HFF-Myc (cell line): ENCODE measurements at regions not wholly inside any gene's neighbourhood (a gene's known extent, or its start where the extent isn't known, plus 50 kb on each side); places are given as distances from the start of the nearest gene placed in this dataset.

Source experiments
- DNase-seq: peaks from one replicate; pipeline ENCODE4 v3.0.0-alpha.2; 2011; ENCODE audit warnings: low read depth; ENCODE audit errors: extremely low read depth
- H3K4me3 ChIP-seq: replicated peaks from 2 replicates; pipeline ENCODE4 v1.5.1; 2011; ENCODE audit warnings: low read depth, mild to moderate bottlenecking, control low read depth, low read length
- CTCF ChIP-seq: IDR thresholded peaks from 2 replicates; pipeline ENCODE4 v1.5.1; 2012; ENCODE audit warnings: mild to moderate bottlenecking, low read depth, low read length, control low read depth; ENCODE audit errors: missing control alignments

DNA sequence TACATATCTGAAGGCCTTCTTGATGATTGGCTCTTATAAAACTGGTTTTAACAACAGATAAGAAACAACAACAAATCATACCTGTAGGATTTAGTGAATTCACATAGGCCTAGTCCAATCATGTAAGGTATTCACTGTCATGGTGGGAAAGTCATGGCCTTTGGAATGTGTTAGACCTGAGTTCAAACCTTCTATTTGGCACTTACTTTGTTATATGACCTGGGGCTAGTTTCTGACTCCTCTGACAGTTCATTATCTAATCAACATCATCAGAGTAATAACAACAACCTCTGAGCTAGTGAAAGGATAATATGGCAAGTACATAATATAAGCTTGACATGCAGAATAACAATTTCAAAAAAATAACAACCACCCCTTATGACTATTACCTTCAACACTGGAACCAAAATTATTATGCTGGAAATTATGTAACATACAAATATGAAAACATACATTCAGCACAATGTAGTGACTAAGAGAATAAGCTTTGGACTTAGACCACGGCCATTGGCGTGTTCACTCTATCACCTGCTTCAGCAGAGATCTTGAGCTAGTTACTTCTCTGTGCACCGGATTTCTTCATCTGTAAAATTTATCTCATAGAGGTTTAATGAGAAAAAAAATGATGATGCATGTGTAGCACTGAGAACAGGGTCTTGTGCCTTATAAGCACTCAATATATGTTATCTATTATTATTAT lies 597.6 kb downstream of the LMO4 start:
- no peak for TF ChIP-seq CTCF
- H3K4me3 ChIP-seq: no peak overlapping the region
- DNase-seq: no peak

- TF ChIP-seq CTCF: no peak
Observed at GRCh38 chr1:87926921-87927320, 598.2 kb downstream of the LMO4 start.

GRCh38 chr1:87927391-87928280 lies 599.0 kb downstream of the LMO4 start:
- no peak for TF ChIP-seq CTCF
- DNase-seq: no peak
- H3K4me3 ChIP-seq: no peak overlapping the region

More at GRCh38 chr1:87926921-87927320, 598.2 kb downstream of the LMO4 start:
- no peak overlapping the region for H3K4me3 ChIP-seq
- DNase-seq: no peak

- DNase-seq: no peak
- TF ChIP-seq CTCF: no peak
Observed at GRCh38 chr1:87928623-87929022, 599.9 kb downstream of the LMO4 start.

DNA sequence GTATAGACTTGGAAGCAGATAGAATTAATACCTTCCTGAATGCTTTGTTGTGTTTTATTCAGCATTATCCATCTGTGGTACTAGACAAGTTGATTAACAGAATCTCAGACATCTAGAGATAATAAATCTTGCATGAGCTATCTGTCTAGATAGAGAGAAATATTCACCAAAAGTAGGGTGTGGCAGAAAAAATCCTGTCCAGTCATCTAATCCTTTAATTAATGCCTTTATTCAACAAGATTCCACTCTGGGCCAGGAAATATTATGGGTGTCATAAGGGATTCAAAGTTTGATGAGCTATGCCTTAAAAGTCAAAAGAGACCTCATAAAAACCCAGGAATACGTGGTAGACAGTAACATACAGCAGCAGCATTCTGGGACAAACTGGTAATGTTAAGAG lies 601.2 kb downstream of the LMO4 start:
- no peak for TF ChIP-seq CTCF
- no peak for DNase-seq
- no peak overlapping the region for H3K4me3 ChIP-seq

More at GRCh38 chr1:87928623-87929022, 599.9 kb downstream of the LMO4 start:
- H3K4me3 ChIP-seq: no peak overlapping the region

DNA sequence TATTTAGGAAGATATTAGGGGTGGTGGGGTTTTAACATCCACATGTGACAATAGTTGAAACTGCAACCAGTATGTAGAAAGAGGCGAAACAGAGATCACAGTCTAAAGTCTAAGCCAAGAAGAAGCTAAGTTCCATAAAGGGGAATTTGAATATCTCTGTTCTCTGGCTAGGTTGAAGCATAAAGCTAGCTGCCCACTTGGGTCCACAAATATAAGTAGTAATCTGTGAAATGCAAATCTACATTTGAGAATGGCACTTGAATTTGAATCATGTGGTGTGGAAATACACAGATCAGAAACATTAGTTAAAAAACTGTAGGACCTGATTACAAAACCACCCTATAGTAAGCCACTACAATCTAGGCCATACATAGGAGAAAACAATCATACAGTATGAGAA lies 602.1 kb downstream of the LMO4 start:
- no peak overlapping the region for H3K4me3 ChIP-seq
- no peak for TF ChIP-seq CTCF
- no peak for DNase-seq
